ENCODE measurements at regions not wholly inside any gene's neighbourhood (a gene's known extent, or its start where the extent isn't known, plus 50 kb on each side); places are given as distances from the start of the nearest gene placed in this dataset.

DNA sequence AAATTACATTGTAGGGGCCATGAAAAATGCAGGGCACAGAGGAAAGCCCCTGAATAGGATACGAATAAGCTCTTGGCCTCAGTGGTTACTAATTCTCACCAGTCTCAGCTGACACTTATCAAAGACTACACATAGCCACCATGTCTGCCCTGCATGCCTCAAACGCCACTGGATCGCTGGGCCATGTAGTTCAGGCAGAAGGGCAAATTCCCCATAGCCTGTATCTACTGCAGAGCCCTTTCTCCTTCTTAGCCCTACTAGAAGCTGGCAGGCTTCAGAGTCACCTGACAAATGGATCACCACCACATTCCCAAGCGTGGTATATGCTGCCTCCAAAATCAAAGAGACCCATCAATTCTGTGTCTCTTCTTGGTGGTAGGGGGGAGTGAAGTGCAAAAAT lies 177.4 kb downstream of the MINAR1 start:
- intact Hi-C loops (cut with DNase I; ENCODE audit: low total_unique reads): no loop called here
- no peaks in the 10 kb centered on the region for H3K36me3 ChIP-seq
- no peaks in the 10 kb centered on the region for H3K9me3 ChIP-seq
- 79 to 80% methylated on average over 3 to 4 of the region's 4 CpGs for WGBS, 2 donors (ENCODE audit: low coverage in 1 of 2)
- H3K4me3 ChIP-seq: no peak overlapping the region
- H3K27ac ChIP-seq: no peak overlapping the region
- in situ Hi-C loops (cut with MboI; ENCODE audit: low pct_ligation_motif_present in 1 of 4, low pct_unique_long_range_greater_than_20kb in 1 of 4, low sequenced_read_pairs in 3 of 4): no loop called here
- DNase-seq: no peak
- TF ChIP-seq, protein P1, sequence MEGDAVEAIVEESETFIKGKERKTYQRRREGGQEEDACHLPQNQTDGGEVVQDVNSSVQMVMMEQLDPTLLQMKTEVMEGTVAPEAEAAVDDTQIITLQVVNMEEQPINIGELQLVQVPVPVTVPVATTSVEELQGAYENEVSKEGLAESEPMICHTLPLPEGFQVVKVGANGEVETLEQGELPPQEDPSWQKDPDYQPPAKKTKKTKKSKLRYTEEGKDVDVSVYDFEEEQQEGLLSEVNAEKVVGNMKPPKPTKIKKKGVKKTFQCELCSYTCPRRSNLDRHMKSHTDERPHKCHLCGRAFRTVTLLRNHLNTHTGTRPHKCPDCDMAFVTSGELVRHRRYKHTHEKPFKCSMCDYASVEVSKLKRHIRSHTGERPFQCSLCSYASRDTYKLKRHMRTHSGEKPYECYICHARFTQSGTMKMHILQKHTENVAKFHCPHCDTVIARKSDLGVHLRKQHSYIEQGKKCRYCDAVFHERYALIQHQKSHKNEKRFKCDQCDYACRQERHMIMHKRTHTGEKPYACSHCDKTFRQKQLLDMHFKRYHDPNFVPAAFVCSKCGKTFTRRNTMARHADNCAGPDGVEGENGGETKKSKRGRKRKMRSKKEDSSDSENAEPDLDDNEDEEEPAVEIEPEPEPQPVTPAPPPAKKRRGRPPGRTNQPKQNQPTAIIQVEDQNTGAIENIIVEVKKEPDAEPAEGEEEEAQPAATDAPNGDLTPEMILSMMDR (IDR thresholded peaks at IDR 0.05): no peak
- no peak for TF ChIP-seq POLR2AphosphoS5 (IDR thresholded peaks at IDR 0.05)
- no peak for TF ChIP-seq POLR2A (IDR thresholded peaks at IDR 0.05)
- no peak for TF ChIP-seq EP300 (IDR thresholded peaks at IDR 0.05; ENCODE audit: low read depth)
- H3K4me1 ChIP-seq: no peaks in the 10 kb centered on the region
- peaks cover 3% of the 10 kb centered on the region for H3K27me3 ChIP-seq

DNA sequence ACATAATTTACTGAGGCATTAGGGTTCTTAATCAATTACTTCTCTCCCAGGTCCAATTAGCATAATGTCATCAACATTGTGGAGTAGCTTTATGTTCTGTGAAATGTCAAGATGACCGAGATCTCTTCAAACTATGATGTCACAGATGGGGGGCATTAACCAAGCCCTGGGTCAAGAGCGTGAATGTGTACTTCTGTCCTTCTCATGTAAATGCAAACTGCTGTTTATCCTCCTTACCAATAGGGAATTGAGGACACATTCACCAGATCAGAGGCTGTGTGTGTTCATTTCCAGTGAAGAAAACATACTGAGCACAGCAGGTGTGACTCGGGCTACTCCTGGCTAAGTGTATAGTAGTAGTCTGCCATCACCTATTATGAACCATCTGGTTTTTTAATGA lies 177.9 kb downstream of the MINAR1 start:
- no peak overlapping the region for H3K27ac ChIP-seq
- no peak for DNase-seq
- H3K27me3 ChIP-seq: peaks cover 3% of the 10 kb centered on the region
- in situ Hi-C loops (cut with MboI; ENCODE audit: low pct_ligation_motif_present in 1 of 4, low pct_unique_long_range_greater_than_20kb in 1 of 4, low sequenced_read_pairs in 3 of 4): no loop called here
- 67 to 82% methylated on average over 1 to 3 of the region's 3 CpGs for WGBS, 2 donors (ENCODE audit: low coverage in 1 of 2)
- TF ChIP-seq, protein P1 (IDR thresholded peaks at IDR 0.05): no peak
- no peak for TF ChIP-seq EP300 (IDR thresholded peaks at IDR 0.05; ENCODE audit: low read depth)
- TF ChIP-seq POLR2AphosphoS5 (IDR thresholded peaks at IDR 0.05): no peak
- no peak for TF ChIP-seq POLR2A (IDR thresholded peaks at IDR 0.05)
- no peaks in the 10 kb centered on the region for H3K4me1 ChIP-seq
- H3K9me3 ChIP-seq: no peaks in the 10 kb centered on the region
- intact Hi-C loops (cut with DNase I; ENCODE audit: low total_unique reads): no loop called here
- no peaks in the 10 kb centered on the region for H3K36me3 ChIP-seq
- no peak overlapping the region for H3K4me3 ChIP-seq

DNA sequence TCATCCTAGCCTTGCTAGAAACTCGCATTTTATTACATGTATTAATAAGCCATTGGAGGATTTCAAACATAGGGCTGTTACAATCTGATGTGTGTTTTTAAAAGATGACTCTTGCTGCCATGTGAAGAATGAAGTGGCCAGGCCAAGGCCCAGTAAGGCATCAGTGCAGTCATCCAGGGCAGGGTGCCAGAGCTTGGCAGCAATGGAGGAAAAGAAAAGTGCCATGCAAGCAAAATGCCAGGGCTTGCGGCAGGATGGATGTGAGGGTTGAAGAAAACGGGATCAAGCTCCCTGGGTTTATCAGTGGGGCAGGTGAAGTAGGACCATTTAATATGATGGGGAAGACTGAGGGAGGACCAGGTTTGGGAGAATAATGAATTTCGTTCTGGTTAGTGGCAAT lies 183.6 kb downstream of the MINAR1 start:
- H3K4me1 ChIP-seq: no peaks in the 10 kb centered on the region
- no peak for DNase-seq
- H3K27me3 ChIP-seq: no peaks in the 10 kb centered on the region
- H3K27ac ChIP-seq: no peak overlapping the region
- H3K9me3 ChIP-seq: no peaks in the 10 kb centered on the region
- intact Hi-C loops (cut with DNase I; ENCODE audit: low total_unique reads): no loop called here
- no peak overlapping the region for H3K4me3 ChIP-seq
- in situ Hi-C loops (cut with MboI; ENCODE audit: low pct_ligation_motif_present in 1 of 4, low pct_unique_long_range_greater_than_20kb in 1 of 4, low sequenced_read_pairs in 3 of 4): no loop called here
- no peaks in the 10 kb centered on the region for H3K36me3 ChIP-seq
- WGBS, 2 donors (ENCODE audit: low coverage in 1 of 2): 71 to 73% methylated on average over 3 to 4 of the region's 4 CpGs
- TF ChIP-seq, protein P1 (IDR thresholded peaks at IDR 0.05): no peak
- TF ChIP-seq EP300 (IDR thresholded peaks at IDR 0.05; ENCODE audit: low read depth) (no peak), POLR2AphosphoS5 (IDR thresholded peaks at IDR 0.05) (no peak), POLR2A (IDR thresholded peaks at IDR 0.05) (no peak)

DNA sequence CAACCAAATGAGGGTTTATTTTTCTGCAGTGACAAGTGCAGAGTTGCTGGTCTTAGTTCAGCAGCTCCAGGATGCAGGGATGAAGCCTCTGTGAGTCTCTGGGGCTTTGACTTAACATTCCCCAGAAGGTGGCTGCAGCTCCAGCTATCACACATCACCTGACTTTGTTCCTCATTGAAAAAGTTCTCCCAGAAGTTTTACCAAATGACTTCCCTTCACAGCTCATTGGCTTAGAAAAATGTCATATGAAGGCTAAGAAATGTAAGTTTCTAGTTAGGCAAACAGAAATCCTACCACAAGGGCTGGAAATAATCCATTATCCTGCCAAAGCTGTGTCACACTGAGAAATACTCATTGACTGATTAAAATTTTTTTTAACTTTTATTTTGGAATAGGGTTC lies 184.9 kb downstream of the MINAR1 start:
- H3K27me3 ChIP-seq: no peaks in the 10 kb centered on the region
- no peak for DNase-seq
- in situ Hi-C loops (cut with MboI; ENCODE audit: low pct_ligation_motif_present in 1 of 4, low pct_unique_long_range_greater_than_20kb in 1 of 4, low sequenced_read_pairs in 3 of 4): no loop called here
- intact Hi-C loops (cut with DNase I; ENCODE audit: low total_unique reads): no loop called here
- TF ChIP-seq POLR2A (IDR thresholded peaks at IDR 0.05) (no peak), POLR2AphosphoS5 (IDR thresholded peaks at IDR 0.05) (no peak), EP300 (IDR thresholded peaks at IDR 0.05; ENCODE audit: low read depth) (no peak)
- TF ChIP-seq, protein P1 (IDR thresholded peaks at IDR 0.05): no peak
- H3K36me3 ChIP-seq: no peaks in the 10 kb centered on the region
- no peaks in the 10 kb centered on the region for H3K4me1 ChIP-seq
- H3K9me3 ChIP-seq: no peaks in the 10 kb centered on the region
- no peak overlapping the region for H3K27ac ChIP-seq
- no peak overlapping the region for H3K4me3 ChIP-seq
